K562 (cell line): ENCODE measurements at regions not wholly inside any gene's neighbourhood (a gene's known extent, or its start where the extent isn't known, plus 50 kb on each side); places are given as distances from the start of the nearest gene placed in this dataset.

Experiments used
- ATAC-seq: fragments of 200-7000 bp; cut with Tn5 transposase; 3 replicates; pipeline ENCODE4 v1.9.1; 2020; ENCODE audit warnings: moderate library complexity
- BruUV-seq: library from RNA; stranded (reverse); fragments of 400-500 nt; replicated peaks from 2 replicates; lab custom pipeline; 2021; lab: Mats Ljungman, UMichigan
- CTCF ChIA-PET: fragments of 300-600 bp; formaldehyde crosslinking; extraction: SDS; loops from one replicate; lab custom pipeline; 2021; ENCODE audit warnings: low intra/inter-chr PET ratio; lab: Yijun Ruan, JAX
- POLR2A ChIA-PET: fragments of 300-600, 350-650 bp; sonication (Branson Sonifier 250); formaldehyde crosslinking; extraction: SDS; loops from one replicate; lab custom pipeline; 2021; ENCODE audit warnings: antibody characterized with exemption, inconsistent platforms; lab: Yijun Ruan, JAX
- DNase-seq, 4 experiments: peaks; one replicate each; pipeline versions ENCODE4 v3.0.0 to v3.0.0-alpha.2; 2011 to 2018; ENCODE audit warnings: low spot score in 3 of 4, mixed read lengths in 3 of 4; ENCODE audit errors: extremely low read depth in 1 of 4
- FAIRE-seq: peaks from 2 replicates; lab custom pipeline; 2011; peaks lifted over from hg19 to GRCh38; lab: Jason Lieb, UNC
- H2AFZ ChIP-seq: 2 replicates; pipeline ENCODE4 v1.6.0; 2011; ENCODE audit warnings: low read depth, low read length, control low read depth, inconsistent platforms
- H3K27ac ChIP-seq: fragments of 200-600 bp; 3 replicates; pipeline ENCODE4 v1.8.0; 2011; ENCODE audit warnings: low read depth, mild to moderate bottlenecking, control low read depth, inconsistent platforms, low read length, moderate library complexity, mixed read lengths; ENCODE audit errors: extremely low read depth
- H3K27me3 ChIP-seq, 2 experiments: fragments of 300-600 bp in 1 of 2; 2 replicates in 1 of 2; 3 replicates in 1 of 2; pipeline versions ENCODE4 v1.6.0 to v1.8.0; 2011; ENCODE audit warnings: inconsistent platforms in 2 of 2, low read length in 2 of 2, mild to moderate bottlenecking in 1 of 2, mixed read lengths in 1 of 2, moderate library complexity in 1 of 2; ENCODE audit not compliant: control insufficient read depth in 2 of 2, insufficient read depth in 2 of 2
- H3K36me3 ChIP-seq: fragments of 300-600 bp; 3 replicates; pipeline ENCODE4 v1.8.0; 2011; ENCODE audit warnings: mild to moderate bottlenecking, low read length, inconsistent platforms; ENCODE audit not compliant: control insufficient read depth, insufficient read depth
- H3K4me1 ChIP-seq, 2 experiments: fragments of 200-600 bp in 1 of 2; replicated peaks in 1 of 2; 2 replicates in 1 of 2; 3 replicates in 1 of 2; pipeline versions ENCODE4 v1.5.1 to v1.8.0; 2011; ENCODE audit warnings: inconsistent platforms in 2 of 2, low read length in 2 of 2, mild to moderate bottlenecking in 1 of 2, mixed read lengths in 1 of 2, moderate library complexity in 1 of 2; ENCODE audit not compliant: control insufficient read depth in 2 of 2, insufficient read depth in 2 of 2
- H3K4me2 ChIP-seq: 2 replicates; pipeline ENCODE4 v1.6.1; 2011; ENCODE audit warnings: low read length, control low read depth, inconsistent platforms, mixed read lengths; ENCODE audit not compliant: insufficient read depth
- H3K4me3 ChIP-seq: fragments of 200-600 bp; sonication (generic), shearing (Covaris generic); 2 replicates; pipeline ENCODE4 v1.5.1; 2016; ENCODE audit warnings: control low read depth, inconsistent platforms
- H3K79me2 ChIP-seq: fragments of 200-600 bp; 3 replicates; pipeline ENCODE4 v1.8.0; 2011; ENCODE audit warnings: low read length, inconsistent platforms; ENCODE audit not compliant: control insufficient read depth, insufficient read depth
- H3K9ac ChIP-seq, 2 experiments: 2 replicates each; pipeline versions ENCODE4 v1.6.0 to v1.6.1; 2011; ENCODE audit warnings: low read depth in 2 of 2, low read length in 2 of 2, control low read depth in 1 of 2, inconsistent platforms in 1 of 2, mild to moderate bottlenecking in 1 of 2, mixed read lengths in 1 of 2; ENCODE audit not compliant: insufficient read depth in 1 of 2
- H3K9me1 ChIP-seq: one replicate; pipeline ENCODE4 v1.6.0; 2011; ENCODE audit warnings: inconsistent platforms, mild to moderate bottlenecking, low read length, moderate library complexity; ENCODE audit not compliant: control insufficient read depth, insufficient read depth
- H3K9me3 ChIP-seq: replicated peaks from 2 replicates; pipeline ENCODE4 v1.5.1; 2011; ENCODE audit warnings: low read depth, low read length, inconsistent platforms; ENCODE audit not compliant: control insufficient read depth, insufficient read depth
- H4K20me1 ChIP-seq: replicated peaks from 2 replicates; pipeline ENCODE4 v1.6.1; 2011; ENCODE audit warnings: low read length, inconsistent platforms, mixed read lengths; ENCODE audit not compliant: control insufficient read depth, insufficient read depth
- ELF2 ChIP-seq: fragments of 250-450 bp; sonication (Bioruptor Pico); IDR thresholded peaks from 2 replicates; pipeline ENCODE4 v1.5.0; 2021; ENCODE audit warnings: mild to moderate bottlenecking
- GTF2E2 ChIP-seq: fragments of 200-800 bp; sonication (Bioruptor generic); IDR thresholded peaks from 2 replicates; pipeline ENCODE4 v1.6.1; 2016; ENCODE audit warnings: missing genetic modification characterization, missing compliant biosample characterization
- HMG20A ChIP-seq: fragments of 450-650 bp; formaldehyde crosslinking; conservative IDR thresholded peaks from 2 replicates; pipeline ENCODE4 v1.4.0; 2020; ENCODE audit warnings: mild to moderate bottlenecking, mixed read lengths
- RBBP5 ChIP-seq: fragments of 200-600 bp; sonication (generic); IDR thresholded peaks from 2 replicates; pipeline ENCODE4 v1.6.1; 2012; ENCODE audit warnings: borderline replicate concordance, mild to moderate bottlenecking, low read length, control low read depth, inconsistent platforms; ENCODE audit not compliant: insufficient read depth, poor library complexity, severe bottlenecking
- SIN3A ChIP-seq, 2 experiments: fragments of 150-350 bp in 1 of 2; IDR thresholded peaks; 2 replicates each; pipeline ENCODE4 v1.6.1; 2011 to 2016; ENCODE audit warnings: borderline replicate concordance in 2 of 2, low read depth in 2 of 2, low read length in 2 of 2, mild to moderate bottlenecking in 2 of 2, moderate library complexity in 2 of 2; ENCODE audit not compliant: control insufficient read depth in 1 of 2
- SP2 ChIP-seq: IDR thresholded peaks from 2 replicates; pipeline ENCODE4 v1.6.1; 2011; ENCODE audit warnings: mild to moderate bottlenecking, low read depth, low read length, moderate library complexity; ENCODE audit not compliant: poor library complexity, severe bottlenecking; ENCODE audit errors: extremely low read depth
- ZKSCAN1 ChIP-seq: fragments of 150-350 bp; IDR thresholded peaks from 2 replicates; pipeline ENCODE4 v1.6.1; 2016; ENCODE audit warnings: low read depth, low read length
- WGBS: fragments of 100-300 bp; shearing (Covaris generic); methylation state at CpG from one replicate; pipeline ENCODE4 v1.1.6; 2016; ENCODE audit warnings: low coverage, mixed read lengths; ENCODE audit not compliant: insufficient coverage; ENCODE audit errors: missing lambda C conversion rate; 5-methylcytosine and 5-hydroxymethylcytosine counted together
- in situ Hi-C: fragments of 300-500 bp; cut with MboI; formaldehyde crosslinking; loops from 4 replicates; pipeline ENCODE4 v1.15.0; 2018; ENCODE audit warnings: inconsistent platforms, mixed read lengths
- intact Hi-C: fragments of 100-400 bp; cut with micrococcal nuclease; formaldehyde crosslinking; loops from 2 replicates; pipeline ENCODE4 v1.14.2; 2022

DNA sequence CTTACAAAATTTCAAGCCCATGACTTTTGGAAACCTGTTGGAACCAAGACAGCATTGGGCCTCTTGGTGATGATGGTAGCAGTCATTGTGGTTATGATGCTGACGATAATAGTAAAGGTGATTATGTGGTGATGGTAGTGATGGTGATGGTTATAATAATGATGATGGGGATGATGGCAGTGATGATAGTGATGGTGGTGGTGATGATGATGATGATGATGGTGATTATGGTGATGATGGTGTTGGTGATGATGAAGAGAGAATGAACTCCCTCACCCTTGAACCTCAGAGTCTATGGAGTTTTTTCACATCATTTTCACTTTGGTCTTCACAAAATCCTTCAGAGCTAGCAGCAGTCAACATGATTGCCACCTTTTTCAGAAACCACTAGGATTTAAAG lies 105.3 kb upstream of the ASIC2 start:
- POLR2A ChIA-PET, result interaction anchor here (0.6 kb wide), 1 partner anchor 18 kb away, joined by 4 read pairs; no protein-coding TSS in a partner anchor
- no peaks in the 10 kb centered on the region for H4K20me1 ChIP-seq
- intact Hi-C loops (no loop called here), in situ Hi-C loops (no loop called here)
- H3K9me1 ChIP-seq, result no peaks in the 10 kb centered on the region
- CTCF ChIA-PET, result no interaction called here
- DNase-seq, result no peak
- FAIRE-seq, result no peak
- H3K36me3 ChIP-seq, result no peaks in the 10 kb centered on the region
- TF ChIP-seq GTF2E2 (tag) (no peak), RBBP5 (no peak), ELF2 (CRISPR knock-in tag) (no peak), ZKSCAN1 (no peak), SP2 (no peak), HMG20A (CRISPR knock-in tag) (no peak), SIN3A (IDR thresholded peaks at IDR 0.05; ENCODE audit: borderline replicate concordance in 2 of 2, control insufficient read depth in 1 of 2, low read depth in 2 of 2, low read length in 2 of 2) (no peak)
- no peak overlapping the region for H2AFZ ChIP-seq
- no TSS peak for BruUV-seq
- no peaks in the 10 kb centered on the region for H3K79me2 ChIP-seq
- H3K4me2 ChIP-seq, result no peak overlapping the region
- no peaks in the 10 kb centered on the region for H3K9me3 ChIP-seq
- no peaks in the 10 kb centered on the region for H3K4me1 ChIP-seq
- no peak for ATAC-seq
- no peak overlapping the region for H3K27ac ChIP-seq
- no peak overlapping the region for H3K9ac ChIP-seq
- WGBS, result 0% methylated on average over 1 of the region's 1 CpG
- H3K4me3 ChIP-seq, result no peak overlapping the region
- no peaks in the 10 kb centered on the region for H3K27me3 ChIP-seq
